ENCODE measurements at regions not wholly inside any gene's neighbourhood (a gene's known extent, or its start where the extent isn't known, plus 50 kb on each side); places are given as distances from the start of the nearest gene placed in this dataset.
"Not testable (repeated sequence)": the region's sequence is repeated elsewhere in the genome, so short reads cannot be mapped to it uniquely, and the experiment has no call there.

DNA sequence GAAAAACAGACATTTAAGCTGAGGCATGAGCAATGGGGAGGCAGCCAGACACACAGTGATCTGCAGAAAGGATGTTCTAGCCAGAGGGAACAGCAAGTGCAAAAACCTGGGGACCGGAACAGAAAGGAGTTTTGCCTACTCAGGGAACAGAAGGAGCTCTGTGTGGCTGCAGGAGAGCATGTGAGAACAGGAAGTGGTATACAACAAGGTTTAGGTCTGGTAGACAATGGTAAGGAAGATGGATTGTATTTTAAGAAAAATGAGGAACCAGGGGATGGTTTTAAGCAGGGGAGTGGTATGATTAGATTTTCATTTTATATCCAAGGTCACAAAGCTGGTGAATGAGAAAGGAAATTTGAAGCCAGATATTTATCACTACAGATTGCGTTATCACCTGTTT, 157.5 kb downstream of the UNC5CL start:
- DNase-seq = no peak

DNA sequence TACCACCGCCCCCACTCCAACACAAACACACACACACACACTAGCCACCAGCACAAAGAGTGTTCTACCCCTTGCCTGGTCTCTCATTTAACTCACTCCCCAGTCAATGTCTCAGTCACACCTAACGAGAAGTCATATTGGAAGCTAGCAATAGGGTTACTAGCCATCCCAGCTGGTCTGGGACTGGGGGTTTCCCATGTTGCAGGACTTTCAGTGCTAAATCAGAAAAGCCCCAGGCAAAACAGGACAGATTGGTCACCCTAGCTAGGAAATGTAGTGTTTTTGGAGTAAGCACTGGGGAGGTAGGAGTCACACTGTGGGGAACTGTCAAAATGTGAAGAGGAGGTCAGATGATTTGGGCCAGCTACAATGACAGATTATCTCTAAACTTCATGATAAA, 158.1 kb downstream of the UNC5CL start:
- DNase-seq = no peak

DNA sequence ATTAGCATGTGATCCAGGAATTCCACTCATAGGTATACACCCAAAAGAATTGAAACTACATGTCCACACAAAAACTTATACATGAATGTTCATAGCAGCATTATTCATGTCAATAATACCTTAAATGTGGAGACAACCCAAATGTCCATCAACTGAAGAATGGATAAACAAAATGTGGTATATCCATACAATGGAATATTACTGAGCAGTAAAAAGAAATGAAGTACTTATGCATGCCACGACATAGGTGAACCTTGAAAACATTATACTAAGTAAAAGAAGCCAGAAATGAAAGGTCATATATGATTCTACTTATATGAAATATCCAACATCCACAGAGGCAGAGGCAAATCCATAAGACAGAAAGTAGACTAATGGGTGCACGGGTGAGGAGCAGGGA, 159.9 kb downstream of the UNC5CL start:
- no peak for DNase-seq

DNA sequence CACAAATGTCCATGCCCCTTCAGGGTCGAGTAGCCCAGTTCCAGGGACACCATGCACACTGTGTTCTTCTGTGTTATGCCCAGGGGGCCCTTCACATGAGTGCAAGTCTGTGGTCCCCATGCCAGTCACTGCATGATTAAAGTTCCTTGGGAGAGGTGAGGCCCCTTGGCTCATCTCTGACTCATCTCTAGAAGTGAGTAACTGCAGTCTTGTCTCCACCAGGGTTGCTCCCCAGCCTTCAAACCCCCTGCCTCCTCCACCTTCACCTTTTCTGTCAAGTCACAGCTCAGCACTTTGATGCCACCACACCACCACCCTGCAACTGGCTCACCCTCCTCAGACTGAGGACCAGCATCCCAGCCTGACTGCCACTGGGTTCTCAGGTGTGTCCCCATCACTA, 161.7 kb downstream of the UNC5CL start:
- DNase-seq = peak; percentile 34 to 50

DNA sequence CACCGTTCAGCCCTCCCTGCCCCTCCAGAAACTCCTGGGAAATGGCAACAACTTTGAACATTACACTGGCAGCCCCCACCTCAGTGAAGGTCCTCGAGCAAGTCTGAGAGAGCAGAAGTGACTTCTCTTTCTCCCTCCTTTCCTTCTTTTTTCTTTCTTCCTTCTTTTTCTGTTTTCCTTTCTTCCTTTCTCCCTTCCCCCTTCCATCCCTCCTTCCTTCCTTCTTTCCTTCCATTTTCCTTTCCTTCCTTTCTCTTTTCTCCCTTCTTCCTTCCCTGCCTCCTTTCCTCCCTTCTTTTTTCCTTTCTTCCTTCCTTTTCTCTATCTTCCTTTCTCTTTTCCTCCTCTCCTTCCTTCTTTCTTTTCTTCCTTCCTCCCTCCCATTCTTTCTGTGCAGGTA, 162.7 kb downstream of the UNC5CL start:
- DNase-seq = no peak

DNA sequence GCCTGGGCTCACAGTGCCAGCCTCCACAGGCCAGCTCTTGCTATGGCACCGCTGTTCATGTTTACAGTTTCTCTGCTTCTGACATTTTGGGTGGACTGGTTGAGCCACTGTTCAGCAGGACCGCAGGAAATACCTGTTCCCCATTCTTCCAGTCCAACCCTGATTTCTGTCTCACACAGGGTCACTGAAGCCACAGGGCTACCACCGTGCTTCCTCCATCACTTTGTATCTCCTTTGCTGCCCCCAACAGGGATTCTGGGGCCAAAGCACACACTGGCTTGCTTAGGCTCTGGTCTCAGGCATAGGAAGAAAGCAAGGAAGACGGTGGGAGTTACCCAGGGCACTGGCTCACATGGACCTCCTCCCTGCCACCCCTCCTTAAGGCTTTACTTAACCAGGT, 164.5 kb downstream of the UNC5CL start:
- DNase-seq = no peak

DNA sequence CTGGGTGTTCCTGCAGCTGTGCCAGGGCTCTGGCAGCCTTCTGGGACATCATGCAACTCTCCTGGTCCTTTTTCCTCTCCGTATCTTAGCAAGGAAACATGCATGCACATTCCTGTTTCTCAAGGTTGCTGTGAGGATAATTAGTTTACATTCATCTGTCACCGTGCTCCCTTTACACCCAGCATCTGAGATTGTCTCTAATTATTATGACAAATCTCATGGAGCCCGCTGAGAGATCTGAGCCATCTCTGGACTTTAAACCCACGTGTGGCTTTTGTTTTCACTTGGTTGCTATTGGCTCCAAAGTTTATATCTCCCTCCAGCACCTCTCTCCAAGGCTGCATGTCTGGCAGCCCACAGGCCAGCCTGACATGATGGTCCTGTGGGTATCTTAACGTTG, 167.6 kb downstream of the UNC5CL start:
- no peak for DNase-seq

DNA sequence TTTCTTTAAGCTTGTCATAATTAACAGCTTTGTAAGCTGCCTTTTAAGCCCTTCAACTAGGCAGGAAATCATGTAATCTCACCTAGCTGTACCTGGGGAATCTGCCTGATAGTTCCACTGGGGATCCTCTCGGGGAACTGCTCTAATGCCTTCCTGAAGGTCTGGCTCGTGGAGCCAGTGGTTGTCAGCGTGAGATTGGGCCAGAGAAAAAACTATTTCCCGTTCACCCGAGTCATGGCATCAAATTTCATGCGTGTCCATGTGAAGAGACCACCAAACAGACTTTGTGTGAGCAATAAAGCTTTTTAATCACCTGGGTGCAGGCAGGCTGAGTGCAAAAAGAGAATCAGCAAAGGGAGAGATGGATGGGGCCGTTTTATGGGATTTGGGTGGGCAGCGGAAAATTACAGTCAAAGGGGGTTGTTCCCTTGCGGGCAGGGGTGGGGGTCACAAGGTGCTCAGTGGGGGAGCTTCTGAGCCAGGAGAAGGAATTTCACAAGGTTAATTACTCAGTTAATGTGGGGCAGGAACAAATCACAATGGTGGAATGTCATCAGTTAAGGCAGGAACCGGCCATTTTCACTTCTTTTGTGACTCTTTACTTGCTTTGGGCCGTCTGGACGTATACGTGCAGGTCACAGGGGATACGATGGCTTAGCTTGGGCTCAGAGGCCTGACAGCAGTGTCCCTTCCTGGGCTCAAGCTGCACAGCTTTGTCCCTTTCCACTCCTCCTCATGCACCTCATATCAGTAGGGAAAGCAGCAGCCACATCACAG, 170.7 kb downstream of the UNC5CL start:
- DNase-seq = not testable (repeated sequence)

DNA sequence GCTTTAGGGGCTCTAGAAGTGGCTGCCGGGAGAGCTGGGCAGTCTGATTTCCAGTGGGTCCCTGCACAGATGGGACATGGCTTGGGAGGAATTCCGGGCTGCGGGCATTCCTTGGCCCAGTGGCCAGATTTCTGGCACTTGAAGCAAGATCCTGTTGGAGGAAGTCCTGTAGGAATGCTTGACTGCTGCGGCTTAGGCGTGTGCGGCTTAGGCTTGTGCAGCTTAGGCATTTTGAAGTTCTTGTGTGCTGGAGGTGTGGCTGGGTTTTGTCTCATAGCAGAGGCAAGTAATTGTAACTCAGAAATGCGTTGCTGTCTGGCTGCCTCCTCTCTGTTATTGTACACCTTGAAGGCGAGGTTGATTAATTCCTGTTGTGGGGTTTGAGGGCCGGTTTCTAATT, 171.5 kb downstream of the UNC5CL start:
- DNase-seq = not testable (repeated sequence)

DNA sequence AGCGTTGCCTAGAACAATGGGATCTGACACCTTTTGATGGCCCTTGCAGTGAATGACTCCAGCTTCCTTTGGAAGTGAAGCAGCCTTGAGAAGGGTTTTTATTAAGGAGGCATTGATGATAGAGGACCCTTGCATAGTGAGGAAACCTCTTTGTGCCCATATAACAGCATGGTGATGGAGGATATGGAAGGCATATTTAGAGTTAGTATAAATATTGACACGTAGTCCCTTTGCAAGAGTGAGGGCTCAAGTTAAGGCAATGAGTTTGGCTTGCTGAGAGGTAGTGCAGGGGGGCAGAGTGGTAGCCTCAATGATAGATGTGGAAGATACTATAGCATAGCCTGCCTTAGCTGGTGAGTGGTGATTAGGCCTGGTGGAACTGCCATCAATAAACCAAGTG, 173.8 kb downstream of the UNC5CL start:
- DNase-seq = not testable (repeated sequence)

DNA sequence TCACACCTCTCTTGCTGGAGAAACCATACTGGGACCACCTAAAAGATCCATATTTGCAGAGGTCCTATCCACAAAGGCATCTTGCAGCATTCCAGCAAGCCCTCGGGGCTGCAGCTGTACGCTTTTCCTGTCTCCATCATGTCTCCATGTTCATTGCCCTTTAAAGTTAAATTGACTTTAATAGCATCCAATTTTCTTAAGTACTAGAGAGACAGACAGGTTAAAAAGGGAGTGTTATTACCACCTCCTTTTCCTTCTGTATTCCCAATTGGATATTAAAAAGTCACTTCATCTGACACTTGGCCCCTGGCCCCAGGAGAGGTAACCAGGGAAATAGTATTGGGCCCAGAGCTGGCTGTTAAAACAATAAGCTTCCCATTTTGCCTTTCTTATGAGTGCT, 178.6 kb downstream of the UNC5CL start:
- DNase-seq = no peak

DNA sequence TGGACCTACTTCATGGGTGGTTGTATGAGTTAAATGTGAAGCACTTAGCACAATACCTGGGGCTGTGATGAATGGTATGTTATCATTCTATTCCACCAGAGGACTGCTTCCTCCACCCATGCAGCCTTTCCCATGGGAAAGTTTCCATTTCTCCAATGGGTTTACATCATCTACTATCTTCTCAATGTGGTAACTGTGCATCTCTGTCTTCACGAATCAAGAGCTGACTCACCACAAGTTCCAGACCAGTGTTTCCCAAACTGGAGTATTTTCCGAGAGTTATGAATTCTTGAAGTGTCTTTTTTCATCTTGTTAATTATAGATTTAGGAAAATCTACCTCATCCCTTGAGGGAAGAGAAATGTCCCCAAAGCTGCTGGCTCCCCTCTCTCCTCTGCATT, 182.8 kb downstream of the UNC5CL start:
- DNase-seq = no peak

DNA sequence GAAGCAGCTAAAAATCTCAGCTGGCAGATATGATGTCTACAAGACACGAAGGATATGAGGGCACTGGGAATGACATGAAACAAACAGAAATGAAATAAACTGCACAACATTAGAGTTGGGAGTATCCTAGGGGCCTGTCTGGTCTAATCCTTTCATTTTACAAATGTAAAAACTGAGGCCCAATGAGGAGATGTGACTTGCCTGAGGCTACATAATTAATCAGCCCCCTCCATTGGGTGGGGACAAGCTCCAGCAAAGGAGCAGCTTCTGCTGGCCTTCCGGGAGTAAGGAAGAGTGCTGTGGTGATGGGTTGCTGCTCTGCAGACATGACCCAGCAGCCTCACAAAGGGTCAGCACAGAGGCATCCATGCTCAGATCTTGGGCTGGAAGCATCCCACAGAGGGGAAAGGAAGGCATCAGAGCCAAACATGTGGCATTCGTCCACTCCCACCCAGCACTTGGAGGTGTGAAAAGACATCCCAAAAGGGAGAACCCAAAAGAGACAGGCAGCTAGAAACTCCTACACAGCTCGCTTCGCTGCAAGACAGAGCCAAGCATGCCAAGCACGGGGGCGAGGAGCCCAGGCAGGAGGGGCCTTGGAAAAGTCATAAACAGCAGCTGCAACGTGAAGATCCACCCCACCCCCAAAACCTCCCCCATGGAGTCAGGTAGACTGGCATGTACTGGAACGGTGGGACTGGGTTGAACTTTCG, 183.7 kb downstream of the UNC5CL start:
- no peak for DNase-seq

DNA sequence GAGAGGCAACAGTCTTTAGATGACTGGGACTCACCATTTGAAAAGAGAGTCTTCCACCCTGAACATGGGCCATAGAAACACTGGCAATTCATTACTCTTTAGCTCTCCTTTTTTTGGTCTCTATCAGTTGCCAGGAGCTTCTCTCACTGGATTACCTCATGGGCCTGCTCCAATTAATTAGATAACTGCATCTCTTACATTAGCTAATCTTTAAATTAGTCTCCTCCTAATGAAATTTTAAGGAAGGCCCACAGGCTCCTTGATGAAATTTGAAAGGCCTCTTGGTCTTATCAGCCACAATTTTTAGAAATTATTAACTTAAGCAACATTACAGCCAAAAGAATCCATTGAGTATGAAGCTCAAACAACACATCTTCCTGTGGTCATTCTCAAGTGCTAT, 184.4 kb downstream of the UNC5CL start:
- no peak for DNase-seq

DNA sequence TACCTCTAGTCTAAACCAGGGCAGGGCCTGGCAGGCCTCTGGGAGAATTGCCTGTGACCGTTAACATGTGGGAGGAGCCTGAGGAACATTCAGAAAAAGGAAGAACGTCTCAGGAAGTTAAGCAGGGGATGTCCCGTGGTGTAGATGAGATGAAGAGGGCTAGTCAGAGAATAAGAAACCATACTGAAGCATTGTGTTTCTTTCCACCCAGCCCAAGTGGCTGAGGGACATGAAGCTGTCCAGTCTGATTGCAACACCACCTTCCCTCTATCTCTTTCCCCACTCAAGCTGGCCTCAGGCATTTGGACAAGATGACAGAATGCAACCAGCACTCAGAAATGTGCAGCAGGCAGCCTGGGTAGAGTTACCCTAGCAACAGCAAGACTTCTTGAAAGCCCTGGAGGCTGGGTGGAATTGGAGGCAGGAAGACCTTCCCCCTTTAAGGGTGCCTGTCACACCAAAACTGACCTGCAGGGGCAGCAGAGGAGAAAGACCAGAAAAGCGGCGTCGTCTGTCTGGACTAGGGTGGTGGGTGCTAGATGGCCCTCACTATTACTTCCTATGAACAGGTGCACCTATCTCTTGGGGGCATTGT, 186.1 kb downstream of the UNC5CL start:
- peak; percentile 16 to 19 for DNase-seq

DNA sequence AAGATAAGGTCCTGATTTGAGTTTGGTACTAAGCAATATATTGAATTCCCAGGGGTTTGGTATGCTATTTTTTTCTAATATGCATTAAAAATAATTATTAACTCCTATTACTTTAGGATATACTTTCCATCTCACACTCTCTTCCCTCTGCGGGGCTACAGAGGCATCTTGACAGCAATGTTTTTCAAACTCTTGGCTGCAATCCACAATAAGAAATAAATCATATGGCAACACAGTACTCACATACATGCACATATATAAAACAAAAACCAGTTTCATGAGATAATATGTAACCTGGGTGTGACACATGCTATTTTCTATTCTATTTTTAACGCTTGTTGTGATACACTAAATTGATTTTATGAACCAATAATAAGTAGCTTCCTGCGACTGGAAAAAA, 189.5 kb downstream of the UNC5CL start:
- no peak for DNase-seq

DNA sequence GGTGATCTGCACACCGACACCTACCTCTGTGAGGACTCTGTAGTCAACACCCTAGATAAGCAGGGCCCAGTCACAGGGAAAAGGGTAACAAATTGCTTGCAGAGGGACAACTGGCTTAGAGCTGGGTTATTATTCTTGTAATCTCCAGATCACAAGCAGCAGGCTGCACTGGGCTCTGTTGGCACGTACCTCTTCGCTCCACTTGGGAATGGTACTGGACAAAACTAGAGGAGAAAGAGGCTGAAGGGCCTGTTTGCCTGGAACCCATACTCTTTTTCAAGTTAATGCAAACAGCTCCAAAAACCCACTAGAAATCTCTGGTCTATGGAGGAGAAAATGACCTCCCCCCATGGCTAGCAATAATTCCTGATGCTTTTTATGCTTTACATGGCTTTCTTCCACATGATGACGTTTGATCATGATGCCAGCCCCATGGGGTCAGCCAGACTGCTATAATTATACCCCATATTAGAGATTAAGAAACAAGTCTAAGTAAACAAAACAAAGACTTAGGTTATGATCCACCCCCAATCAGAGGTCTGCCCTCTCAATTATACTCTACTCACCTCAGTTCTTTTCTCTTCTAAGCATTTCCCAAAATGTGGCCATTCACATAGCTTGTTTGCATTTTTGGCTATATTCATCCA, 190.0 kb downstream of the UNC5CL start:
- no peak for DNase-seq

DNA sequence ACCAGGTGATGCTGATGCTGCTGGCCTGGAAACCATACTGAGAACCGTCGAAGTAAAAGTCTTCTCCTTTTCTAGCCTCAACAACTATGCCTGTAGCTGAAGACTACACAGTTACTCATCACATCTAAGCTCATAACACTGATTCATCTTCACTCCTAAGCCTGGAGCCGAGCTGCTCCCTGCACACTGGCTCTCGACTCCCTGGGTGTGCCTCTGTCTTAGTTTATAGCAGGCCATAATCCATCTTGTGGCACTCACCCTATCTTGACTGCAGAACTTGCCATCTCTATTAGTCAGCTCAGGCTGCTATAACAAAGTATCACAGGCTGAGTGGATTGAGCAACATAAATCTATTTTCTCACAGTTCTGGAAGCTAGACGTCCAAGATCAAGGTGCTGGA, 191.0 kb downstream of the UNC5CL start:
- no peak for DNase-seq

DNA sequence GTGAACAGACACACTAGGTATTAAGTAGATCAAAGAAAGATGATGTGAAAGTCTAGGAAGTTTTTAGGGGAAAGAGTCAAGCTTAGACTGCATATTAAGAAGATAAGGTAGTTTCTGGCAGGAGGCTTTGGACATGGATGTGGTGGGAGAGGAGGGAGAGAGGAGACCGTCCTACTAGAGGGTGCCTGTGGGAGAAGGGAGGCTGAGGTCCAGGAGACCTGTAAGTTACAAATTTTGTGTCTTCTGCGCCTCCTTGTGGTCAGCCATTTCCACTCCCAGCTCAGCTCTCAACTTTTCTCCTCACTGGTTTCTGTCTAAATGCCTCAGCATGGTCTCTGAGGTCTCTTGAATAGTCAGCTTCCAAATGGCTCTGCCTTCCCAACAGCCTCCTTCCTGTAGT, 193.5 kb downstream of the UNC5CL start:
- DNase-seq = peak; percentile 24 to 42

DNA sequence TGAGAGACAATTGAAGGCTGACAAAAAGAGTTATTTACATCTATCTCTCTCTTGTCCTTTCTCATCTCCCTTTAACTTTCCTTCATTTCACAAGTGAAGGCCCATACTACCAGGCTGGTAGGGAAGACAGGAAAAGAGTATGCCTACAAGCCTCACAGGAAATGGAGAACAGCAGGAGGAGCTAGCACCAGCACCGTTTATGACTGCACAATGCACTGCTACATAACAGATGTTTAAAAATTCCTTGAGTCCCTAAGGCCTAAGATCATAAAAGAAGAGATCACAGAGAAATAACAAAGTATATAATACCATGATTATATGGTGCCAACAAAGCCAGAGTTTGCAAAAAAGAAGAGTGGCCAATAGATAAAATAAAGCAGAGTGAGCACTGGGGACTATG, 194.8 kb downstream of the UNC5CL start:
- no peak for DNase-seq

DNA sequence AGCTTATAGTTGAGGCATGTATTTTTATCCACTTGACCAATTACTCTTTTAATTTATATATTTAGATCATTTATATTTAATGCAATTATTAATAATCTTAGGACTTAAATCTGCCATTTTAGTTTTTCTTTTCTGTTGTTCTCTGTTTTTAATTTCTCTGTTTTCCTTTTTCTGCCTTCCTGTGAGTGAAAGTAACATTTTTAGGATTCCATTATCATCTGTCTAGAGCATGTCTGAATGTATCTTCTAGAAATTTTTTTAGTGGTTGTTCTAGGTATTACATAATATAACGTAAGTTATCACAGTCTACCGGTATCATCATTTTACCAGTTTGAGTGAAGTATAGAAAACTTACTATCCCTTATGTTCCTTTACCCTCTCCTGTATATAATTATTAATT, 197.3 kb downstream of the UNC5CL start:
- DNase-seq = no peak

DNA sequence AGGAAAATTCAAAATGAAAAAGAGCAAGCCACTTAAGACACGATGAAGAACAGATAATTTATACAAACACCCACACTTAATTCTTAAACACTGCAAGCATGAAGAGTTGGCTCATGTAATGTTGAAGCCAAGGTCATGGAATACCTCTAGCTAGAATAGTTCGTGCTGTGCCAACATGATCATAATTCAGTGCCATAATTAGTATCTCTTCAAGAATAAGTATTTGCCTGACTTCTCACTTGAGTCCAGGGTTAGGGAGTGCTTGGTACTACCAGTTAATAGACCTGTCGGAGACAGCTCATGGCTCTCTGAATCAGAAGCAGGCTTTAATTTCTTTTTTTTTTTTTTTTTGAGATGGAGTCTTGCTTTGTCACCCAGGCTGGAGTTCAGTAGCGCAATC, 206.3 kb downstream of the UNC5CL start:
- no peak for DNase-seq

DNA sequence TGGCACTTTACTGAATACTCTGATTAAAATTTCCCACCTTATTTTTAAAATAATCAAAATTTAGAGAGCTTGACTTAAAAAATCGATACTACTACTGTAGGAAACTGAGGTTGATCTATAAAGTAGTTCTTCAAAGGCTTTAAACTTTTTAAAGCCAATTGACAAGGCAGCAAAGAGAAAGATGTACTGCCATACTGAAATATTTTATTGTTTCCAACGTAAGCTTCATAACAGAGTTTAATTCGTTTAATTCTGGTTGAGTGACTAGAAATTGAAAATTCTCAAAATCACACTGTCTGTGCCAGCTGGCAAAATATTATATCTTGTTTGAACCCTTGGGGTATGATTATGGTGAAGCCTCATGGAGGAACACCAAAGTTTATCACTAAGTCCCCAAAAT, 207.6 kb downstream of the UNC5CL start:
- no peak for DNase-seq

DNA sequence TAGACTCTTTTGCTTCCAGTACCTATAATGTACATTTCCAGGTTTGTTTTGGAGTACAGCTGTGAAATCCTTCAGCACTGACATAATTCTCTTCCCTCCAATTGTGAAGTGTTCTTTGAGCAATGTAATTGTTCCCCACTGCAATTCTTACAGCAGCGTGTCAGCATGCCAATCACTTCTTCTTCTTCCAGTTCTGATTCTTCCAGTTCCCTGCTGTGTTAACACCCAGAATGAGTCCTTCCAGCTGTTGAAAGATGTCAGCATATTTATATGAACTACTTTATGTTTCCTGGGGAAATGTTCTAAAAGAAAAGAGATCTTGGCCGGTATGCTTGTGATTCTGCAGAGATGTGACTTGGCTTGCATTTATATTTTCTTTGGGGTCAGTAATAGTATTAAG, 213.9 kb downstream of the UNC5CL start:
- DNase-seq = no peak
